ENCODE measurements at regions not wholly inside any gene's neighbourhood (a gene's known extent, or its start where the extent isn't known, plus 50 kb on each side); places are given as distances from the start of the nearest gene placed in this dataset.

DNA sequence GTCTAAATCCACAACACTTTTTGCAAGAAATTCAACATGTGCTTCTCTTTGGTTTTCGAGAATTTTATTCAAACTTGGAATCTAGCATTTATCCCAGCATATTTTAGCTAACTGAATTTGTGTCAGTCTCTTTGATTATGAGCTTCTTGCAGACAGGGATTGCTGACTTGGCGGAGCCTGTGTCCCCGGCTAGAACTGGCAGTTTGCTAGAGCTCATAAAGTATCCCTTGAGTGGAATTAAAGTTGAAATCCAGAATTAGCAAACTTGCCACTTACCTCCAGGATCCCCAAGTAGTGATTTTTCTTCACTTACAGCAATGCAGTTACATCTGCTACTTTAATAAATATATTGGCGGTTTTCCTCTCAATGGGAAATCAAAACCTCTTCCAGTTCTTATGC is 306.9 kb downstream of the AACS start:
- no peak for DNase-seq

- no peak for DNase-seq
These were observed 308.1 kb downstream of the AACS start for GRCh38 chr12:125373375-125373774.

DNA sequence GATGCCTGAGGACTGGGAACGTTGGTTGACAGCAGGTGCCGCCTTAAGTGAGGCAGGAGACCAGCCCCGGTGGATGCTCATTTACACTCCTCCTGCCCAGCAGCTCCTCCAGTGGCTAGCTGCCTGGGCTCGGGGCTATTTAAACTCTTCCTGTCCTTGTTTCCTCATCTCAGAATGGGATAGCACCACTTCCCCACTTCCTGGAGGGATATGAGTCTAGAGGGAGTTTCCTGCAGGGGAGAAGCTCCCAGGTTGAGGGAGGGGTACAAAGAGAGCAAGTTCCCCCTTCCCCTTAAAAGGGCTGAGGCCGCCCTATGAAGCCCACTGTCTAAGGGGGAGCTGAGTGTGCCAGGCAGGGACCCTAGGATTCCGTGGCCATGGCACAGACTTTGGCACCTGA is 311.2 kb downstream of the AACS start:
- no peak for DNase-seq

DNA sequence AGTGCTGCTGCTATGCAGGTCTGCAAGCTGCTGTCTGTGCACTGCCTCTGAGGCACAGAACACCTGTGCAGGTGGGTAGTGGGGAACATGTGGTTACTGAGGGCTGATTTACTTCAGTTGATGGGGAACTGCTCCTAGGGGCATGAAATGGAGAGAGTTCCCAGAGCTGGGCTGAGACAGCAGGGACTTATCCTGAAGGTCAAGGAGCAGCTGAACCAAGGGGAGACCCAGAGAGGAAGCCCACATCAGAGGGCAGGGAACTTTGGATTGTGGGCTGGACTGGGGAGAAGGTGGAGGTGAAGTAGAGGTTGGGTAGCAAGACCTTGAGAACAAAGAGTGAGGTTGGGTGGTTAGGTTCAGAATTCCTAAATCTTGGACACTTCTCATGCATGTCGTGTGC is 311.9 kb downstream of the AACS start:
- DNase-seq, result no peak

DNA sequence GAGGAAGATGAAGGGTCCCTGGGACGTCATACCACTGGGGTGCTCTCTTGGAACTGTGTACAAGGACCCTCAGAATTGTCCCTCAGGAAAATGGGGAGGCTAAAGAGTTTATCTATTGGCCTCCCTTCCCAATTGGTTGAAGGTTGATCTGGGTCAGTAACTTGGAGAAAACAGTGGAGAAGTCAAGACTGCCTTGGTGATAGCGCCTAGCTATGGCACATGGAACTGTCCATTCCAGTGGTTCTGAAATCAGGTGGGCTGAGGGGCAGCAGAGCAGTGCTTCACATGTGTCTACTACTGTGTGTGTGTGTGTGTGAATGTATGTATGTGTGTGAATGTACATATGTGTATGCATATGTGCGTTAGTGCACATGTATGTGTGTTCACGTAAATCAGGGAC is 316.1 kb downstream of the AACS start:
- no peak for DNase-seq

GRCh38 chr12:125382926-125383325 is 317.7 kb downstream of the AACS start:
- no peak for DNase-seq

DNA sequence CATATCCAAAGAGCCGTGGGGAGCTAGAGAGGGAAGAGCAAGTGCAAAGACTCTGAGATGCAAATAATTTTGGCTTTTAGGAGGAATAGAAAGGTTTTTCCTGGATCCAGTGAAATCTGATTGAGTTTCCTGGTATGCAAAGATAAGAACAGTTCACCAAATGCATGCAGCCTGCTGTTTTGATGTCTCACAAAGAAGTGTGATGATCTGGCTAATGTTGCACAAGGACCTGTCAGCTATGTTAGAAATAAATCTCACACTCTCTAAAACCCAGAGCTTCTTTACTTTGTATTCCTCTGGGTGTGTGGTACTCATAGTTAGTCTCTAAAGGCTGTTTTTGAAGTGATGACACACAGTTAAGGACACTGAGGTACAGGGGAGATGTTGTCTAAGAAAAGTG is 321.4 kb downstream of the AACS start:
- no peak for DNase-seq

DNA sequence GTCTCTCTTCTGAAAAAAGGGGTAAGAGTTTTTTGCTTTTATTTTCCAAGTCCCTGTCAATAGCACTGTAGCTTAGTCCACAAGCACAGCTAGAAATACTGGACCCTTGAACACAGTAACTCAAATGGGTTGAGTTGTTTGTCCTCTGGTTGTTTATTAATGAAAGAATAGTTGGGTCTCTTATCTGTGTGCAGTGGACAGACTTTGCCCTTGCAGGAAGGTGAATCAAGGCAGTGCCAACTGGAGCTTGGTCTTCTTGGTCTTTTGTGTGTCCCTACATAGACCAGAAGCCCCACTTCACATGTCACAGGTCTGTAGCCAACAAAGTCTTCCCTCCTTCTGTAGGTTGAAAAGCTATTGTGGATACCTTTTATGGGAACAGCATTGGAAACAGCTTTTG is 322.0 kb downstream of the AACS start:
- DNase-seq, result no peak

DNA sequence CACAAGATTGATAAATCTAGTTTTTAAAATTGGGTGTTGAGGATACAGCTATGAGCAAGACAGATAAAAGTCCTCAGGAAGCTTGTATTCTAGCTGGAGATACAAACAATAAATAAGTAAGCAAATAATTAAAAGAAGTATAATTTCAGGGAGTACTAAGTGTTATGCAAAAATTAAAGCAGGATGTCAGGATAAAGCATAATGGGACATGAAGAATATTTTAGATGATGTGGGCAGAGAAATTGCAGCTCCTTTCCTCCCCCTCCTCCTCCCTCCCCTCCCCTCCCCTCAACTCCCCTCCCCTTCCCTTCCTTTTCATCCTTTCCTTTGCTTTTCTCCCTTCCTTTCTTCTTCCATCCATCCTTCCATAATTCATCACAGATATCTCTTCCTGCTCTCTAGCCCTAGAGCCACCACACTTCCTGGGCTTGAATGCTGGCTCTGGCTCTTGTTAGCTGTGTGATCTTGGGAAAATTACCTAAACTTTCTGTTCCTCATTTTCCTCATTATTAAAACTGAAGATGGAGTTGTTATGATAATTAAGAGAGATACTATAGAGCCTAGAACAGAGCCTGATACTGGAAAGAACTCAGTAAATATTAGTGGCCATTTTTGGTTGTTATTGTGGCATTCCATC is 323.9 kb downstream of the AACS start:
- DNase-seq, result no peak

DNA sequence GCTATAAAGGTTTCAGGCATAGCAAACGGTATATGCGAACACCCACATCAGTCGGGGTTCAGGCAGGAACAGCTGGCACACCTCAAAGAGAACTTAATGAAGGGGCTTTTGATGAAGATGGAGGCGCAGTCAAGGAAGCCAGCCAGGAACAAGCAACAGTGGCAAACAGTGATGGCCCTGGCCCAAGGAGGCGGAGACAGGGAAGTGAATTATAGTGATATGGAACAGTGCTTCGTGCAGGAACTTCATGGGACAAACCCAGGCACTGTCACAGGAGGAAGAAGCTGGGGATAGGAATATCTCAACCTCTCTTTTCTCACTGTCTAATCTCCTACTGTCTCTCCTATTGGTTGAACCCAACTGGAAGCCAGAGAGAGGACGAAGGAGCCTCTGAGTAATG is 328.3 kb downstream of the AACS start:
- no peak for DNase-seq

- DNase-seq, result no peak
These were observed 330.5 kb downstream of the AACS start for GRCh38 chr12:125395583-125396215.

GRCh38 chr12:125399489-125399888 is 334.3 kb downstream of the AACS start:
- no peak for DNase-seq

- DNase-seq, result peak; percentile 13
These were observed 337.9 kb downstream of the AACS start for GRCh38 chr12:125402874-125403789.

- no peak for DNase-seq
These were observed 338.6 kb downstream of the AACS start for GRCh38 chr12:125403843-125404242.

GRCh38 chr12:125406131-125406530 is 340.9 kb downstream of the AACS start:
- no peak for DNase-seq

DNA sequence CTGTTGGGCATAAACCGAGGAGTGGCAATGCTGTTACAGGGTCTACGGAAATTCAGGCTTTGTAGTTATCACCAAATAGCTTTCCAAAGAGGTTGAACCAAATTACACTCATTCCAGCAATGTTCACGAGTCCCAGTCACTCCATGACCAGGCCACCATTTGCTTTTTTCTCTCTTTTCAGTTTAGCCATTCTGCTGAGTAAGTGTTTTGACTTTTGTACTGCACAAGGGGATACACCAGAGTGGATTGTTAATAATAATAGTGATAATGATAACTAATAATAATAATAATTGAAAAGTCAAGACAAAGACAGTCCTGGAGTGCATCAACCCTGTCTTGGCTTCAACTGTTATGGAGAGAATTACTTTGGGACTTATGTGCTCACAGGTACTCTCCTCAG is 343.5 kb downstream of the AACS start:
- DNase-seq, result no peak

DNA sequence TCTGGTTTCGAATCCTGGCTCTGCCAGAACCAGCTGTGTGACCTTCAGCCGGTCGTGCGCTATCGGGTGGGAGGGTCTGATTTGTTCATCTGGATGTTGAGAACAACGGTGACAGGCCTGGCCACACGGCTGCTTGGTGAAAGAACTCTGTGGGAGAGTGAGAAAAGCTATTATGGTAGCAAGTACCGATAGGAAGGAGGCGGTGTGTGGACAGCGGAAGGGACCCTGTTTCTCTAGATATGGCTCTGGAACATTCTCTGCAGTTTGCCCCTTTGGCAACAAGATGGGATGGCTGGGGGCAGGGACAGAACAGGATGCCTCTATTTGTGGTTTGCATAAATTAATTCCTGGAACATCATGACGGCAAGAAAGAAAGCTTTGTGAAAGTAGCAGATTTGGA is 347.3 kb downstream of the AACS start:
- no peak for DNase-seq

DNA sequence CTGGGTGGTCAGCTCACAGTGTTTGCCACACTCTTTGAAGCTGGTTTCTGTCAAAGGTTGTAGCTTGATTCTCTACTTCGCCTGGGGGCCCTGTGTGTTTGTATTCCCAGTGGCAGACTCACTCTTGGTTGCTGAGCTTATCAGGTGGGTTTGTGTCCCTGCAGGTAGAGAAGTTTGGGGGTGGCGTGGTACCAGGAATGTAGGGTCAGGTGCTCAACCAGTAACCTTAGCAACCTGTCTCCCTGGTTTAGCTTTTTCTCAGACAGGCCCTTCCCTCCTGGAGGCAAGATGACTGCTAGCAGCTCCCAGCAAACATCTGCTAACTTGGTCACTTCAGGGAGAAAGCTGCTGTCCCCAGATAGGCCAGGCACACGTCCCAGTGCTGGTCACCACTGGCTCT is 352.2 kb downstream of the AACS start:
- no peak for DNase-seq

DNA sequence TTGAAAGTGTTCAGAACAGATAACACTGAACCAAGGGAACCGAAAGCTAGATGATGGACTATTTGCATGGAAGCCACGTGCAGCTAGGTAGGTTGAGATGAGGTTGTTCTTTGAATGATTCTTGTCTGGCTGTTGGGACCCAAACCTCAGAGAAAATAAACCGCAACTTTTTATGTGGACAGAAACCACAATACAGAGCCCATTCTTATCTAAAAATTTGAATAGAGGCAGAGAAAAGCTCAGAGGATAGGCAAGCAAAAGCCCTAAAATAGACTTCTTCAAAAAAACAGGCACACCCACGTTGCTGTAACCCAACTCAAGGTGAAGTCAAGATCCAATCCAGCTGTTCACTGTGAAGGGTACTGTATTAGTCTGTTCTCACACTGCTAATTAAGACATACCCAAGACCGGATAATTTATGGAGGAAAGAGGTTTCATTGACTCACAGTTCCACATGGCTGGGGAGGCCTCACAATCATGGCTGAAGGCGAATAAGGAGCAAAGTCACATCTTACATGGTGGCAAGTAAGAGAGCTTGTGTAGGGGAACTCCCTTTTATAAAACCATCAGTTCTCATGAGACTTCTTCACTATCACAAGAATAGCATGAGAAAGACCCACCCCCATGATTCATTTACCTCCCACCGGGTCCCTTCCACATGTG is 353.8 kb downstream of the AACS start:
- DNase-seq, result no peak

GRCh38 chr12:125424909-125425308 is 359.7 kb downstream of the AACS start:
- no peak for DNase-seq

- no peak for DNase-seq
These were observed 366.3 kb downstream of the AACS start for GRCh38 chr12:125431516-125431915.

- no peak for DNase-seq
These were observed 368.9 kb downstream of the AACS start for GRCh38 chr12:125434131-125434530.

GRCh38 chr12:125434936-125435443 is 369.8 kb downstream of the AACS start:
- DNase-seq, result no peak
